ENCODE measurements at regions not wholly inside any gene's neighbourhood (a gene's known extent, or its start where the extent isn't known, plus 50 kb on each side); places are given as distances from the start of the nearest gene placed in this dataset.

- no peaks in the 10 kb centered on the region for H4K20me1 ChIP-seq (ENCODE audit: insufficient read depth)
- no peak overlapping the region for H3K4me2 ChIP-seq (ENCODE audit: low read length)
- no peak overlapping the region for H3K4me3 ChIP-seq (ENCODE audit: low read length)
- no peaks in the 10 kb centered on the region for H3F3A ChIP-seq (ENCODE audit: insufficient read depth, low read length, poor library complexity, severe bottlenecking)
- H3K9me2 ChIP-seq (ENCODE audit: insufficient read depth, low read length) = no peaks in the 10 kb centered on the region
- TF ChIP-seq REST (IDR thresholded peaks at IDR 0.05; ENCODE audit: borderline replicate concordance) = no peak
- TF ChIP-seq POLR2AphosphoS5 (IDR thresholded peaks at IDR 0.05) = no peak
- TF ChIP-seq TAF1 (IDR thresholded peaks at IDR 0.05; ENCODE audit: low read depth) = no peak
- no peak for TF ChIP-seq RAD21 (conservative IDR thresholded peaks at IDR 0.05)
- no peak for TF ChIP-seq EP300 (conservative IDR thresholded peaks at IDR 0.05; ENCODE audit: poor library complexity, severe bottlenecking)
- TF ChIP-seq EZH2 (IDR thresholded peaks at IDR 0.05; ENCODE audit: borderline replicate concordance, insufficient read depth, low read length, poor library complexity, severe bottlenecking) = no peak
- TF ChIP-seq MXI1 (conservative IDR thresholded peaks at IDR 0.05; ENCODE audit: poor library complexity, severe bottlenecking) = no peak
- TF ChIP-seq SMC3 (conservative IDR thresholded peaks at IDR 0.05; ENCODE audit: poor library complexity) = no peak
- TF ChIP-seq CTCF (IDR thresholded peaks at IDR 0.05; ENCODE audit: poor library complexity, severe bottlenecking) = no peak
- H3K27me3 ChIP-seq (ENCODE audit: insufficient read depth, low read depth, low read length) = no peaks in the 10 kb centered on the region
- H3K9me3 ChIP-seq (ENCODE audit: low read length) = no peaks in the 10 kb centered on the region
- H3K27ac ChIP-seq (ENCODE audit: low read length) = no peak overlapping the region
- H3K36me3 ChIP-seq (ENCODE audit: insufficient read depth, low read length) = no peaks in the 10 kb centered on the region
- H3K9ac ChIP-seq (ENCODE audit: low read length) = no peak overlapping the region
- peaks cover 39% of the 10 kb centered on the region for H3K79me2 ChIP-seq (replicated peaks; ENCODE audit: insufficient read depth, low read length)
- H2AFZ ChIP-seq (ENCODE audit: low read depth, low read length) = no peak overlapping the region
These were observed 536.9 kb downstream of the ZIC1 start for GRCh38 chr3:147945968-147946519.

GRCh38 chr3:147956615-147957014, 547.5 kb downstream of the ZIC1 start:
- Histone ChIP-seq H3K4me3 (ENCODE audit: low read length) (no peak overlapping the region), H4K20me1 (ENCODE audit: insufficient read depth) (no peaks in the 10 kb centered on the region), H3K4me2 (ENCODE audit: low read length) (no peak overlapping the region), H3K79me2 (replicated peaks; ENCODE audit: insufficient read depth, low read length) (peaks cover 6% of the 10 kb centered on the region), H2AFZ (ENCODE audit: low read depth, low read length) (no peak overlapping the region), H3K9me2 (ENCODE audit: insufficient read depth, low read length) (no peaks in the 10 kb centered on the region), H3K27me3 (ENCODE audit: insufficient read depth, low read depth, low read length) (no peaks in the 10 kb centered on the region), H3K27ac (ENCODE audit: low read length) (no peak overlapping the region), H3K9ac (ENCODE audit: low read length) (no peak overlapping the region), H3K36me3 (ENCODE audit: insufficient read depth, low read length) (no peaks in the 10 kb centered on the region), H3K9me3 (ENCODE audit: low read length) (no peaks in the 10 kb centered on the region), H3F3A (ENCODE audit: insufficient read depth, low read length, poor library complexity, severe bottlenecking) (no peaks in the 10 kb centered on the region)
- no peak for TF ChIP-seq MXI1 (conservative IDR thresholded peaks at IDR 0.05; ENCODE audit: poor library complexity, severe bottlenecking)
- TF ChIP-seq EZH2 (IDR thresholded peaks at IDR 0.05; ENCODE audit: borderline replicate concordance, insufficient read depth, low read length, poor library complexity, severe bottlenecking) = no peak
- TF ChIP-seq RAD21 (conservative IDR thresholded peaks at IDR 0.05) = no peak
- TF ChIP-seq TAF1 (IDR thresholded peaks at IDR 0.05; ENCODE audit: low read depth) = no peak
- no peak for TF ChIP-seq REST (IDR thresholded peaks at IDR 0.05; ENCODE audit: borderline replicate concordance)
- no peak for TF ChIP-seq POLR2AphosphoS5 (IDR thresholded peaks at IDR 0.05)
- no peak for TF ChIP-seq SMC3 (conservative IDR thresholded peaks at IDR 0.05; ENCODE audit: poor library complexity)
- no peak for TF ChIP-seq CTCF (IDR thresholded peaks at IDR 0.05; ENCODE audit: poor library complexity, severe bottlenecking)
- no peak for TF ChIP-seq EP300 (conservative IDR thresholded peaks at IDR 0.05; ENCODE audit: poor library complexity, severe bottlenecking)
